ENCODE measurements at regions not wholly inside any gene's neighbourhood (a gene's known extent, or its start where the extent isn't known, plus 50 kb on each side); places are given as distances from the start of the nearest gene placed in this dataset.

- TF ChIP-seq POLR2A (IDR thresholded peaks at IDR 0.05) (no peak), CTCF (IDR thresholded peaks at IDR 0.05) (no peak)
These were observed 694.1 kb downstream of the ARHGAP15 start for GRCh38 chr2:143823296-143823695.

Data from uterus (tissue), 2 donors.